ENCODE measurements at regions not wholly inside any gene's neighbourhood (a gene's known extent, or its start where the extent isn't known, plus 50 kb on each side); places are given as distances from the start of the nearest gene placed in this dataset.
A peak's percentile ranks its signal among the peaks of the same experiment; 100 is the strongest.

GRCh38 chr10:33126742-33127141 is 168.7 kb upstream of the ITGB1 start:
- DNase-seq (ENCODE audit: low read depth in 2 of 2) = no peak

- peak in 1 of 2 donors; percentile 41 for DNase-seq (ENCODE audit: low read depth in 2 of 2)
These were observed 167.8 kb upstream of the ITGB1 start for GRCh38 chr10:33125522-33126517.

- no peak for DNase-seq (ENCODE audit: low read depth in 2 of 2)
These were observed 167.1 kb upstream of the ITGB1 start for GRCh38 chr10:33125111-33125510.

- peak in 1 of 2 donors; percentile 28 for DNase-seq (ENCODE audit: low read depth in 2 of 2)
These were observed 165.7 kb upstream of the ITGB1 start for GRCh38 chr10:33123680-33124079.

- DNase-seq (ENCODE audit: low read depth in 2 of 2) = no peak
These were observed 164.2 kb upstream of the ITGB1 start for GRCh38 chr10:33122014-33122809.

GRCh38 chr10:33120700-33121099 is 162.7 kb upstream of the ITGB1 start:
- no peak for DNase-seq (ENCODE audit: low read depth in 2 of 2)

- DNase-seq (ENCODE audit: low read depth in 2 of 2) = no peak
These were observed 162.2 kb upstream of the ITGB1 start for GRCh38 chr10:33120275-33120674.

- no peak for DNase-seq (ENCODE audit: low read depth in 2 of 2)
These were observed 159.8 kb upstream of the ITGB1 start for GRCh38 chr10:33117816-33118215.

- no peak for DNase-seq (ENCODE audit: low read depth in 2 of 2)
These were observed 159.2 kb upstream of the ITGB1 start for GRCh38 chr10:33117230-33117629.

GRCh38 chr10:33115738-33116719 is 158.0 kb upstream of the ITGB1 start:
- peak; percentile 36 to 70 for DNase-seq (ENCODE audit: low read depth in 2 of 2)

- no peak for DNase-seq (ENCODE audit: low read depth in 2 of 2)
These were observed 156.5 kb upstream of the ITGB1 start for GRCh38 chr10:33114451-33114952.

- DNase-seq (ENCODE audit: low read depth in 2 of 2) = no peak
These were observed 155.4 kb upstream of the ITGB1 start for GRCh38 chr10:33113466-33113865.

- no peak for DNase-seq (ENCODE audit: low read depth in 2 of 2)
These were observed 154.9 kb upstream of the ITGB1 start for GRCh38 chr10:33112831-33113455.

GRCh38 chr10:33111488-33112051 is 153.5 kb upstream of the ITGB1 start:
- no peak for DNase-seq (ENCODE audit: low read depth in 2 of 2)

GRCh38 chr10:33109788-33110469 is 151.9 kb upstream of the ITGB1 start:
- DNase-seq (ENCODE audit: low read depth in 2 of 2) = no peak

- DNase-seq (ENCODE audit: low read depth in 2 of 2) = no peak
These were observed 151.4 kb upstream of the ITGB1 start for GRCh38 chr10:33109384-33109783.

- DNase-seq (ENCODE audit: low read depth in 2 of 2) = no peak
These were observed 149.9 kb upstream of the ITGB1 start for GRCh38 chr10:33107953-33108352.

- no peak for DNase-seq (ENCODE audit: low read depth in 2 of 2)
These were observed 148.7 kb upstream of the ITGB1 start for GRCh38 chr10:33106767-33107166.

- no peak for DNase-seq (ENCODE audit: low read depth in 2 of 2)
These were observed 145.9 kb upstream of the ITGB1 start for GRCh38 chr10:33103863-33104379.
